ENCODE measurements at regions not wholly inside any gene's neighbourhood (a gene's known extent, or its start where the extent isn't known, plus 50 kb on each side); places are given as distances from the start of the nearest gene placed in this dataset.
"Not testable (repeated sequence)": the region's sequence is repeated elsewhere in the genome, so short reads cannot be mapped to it uniquely, and the experiment has no call there.

DNA sequence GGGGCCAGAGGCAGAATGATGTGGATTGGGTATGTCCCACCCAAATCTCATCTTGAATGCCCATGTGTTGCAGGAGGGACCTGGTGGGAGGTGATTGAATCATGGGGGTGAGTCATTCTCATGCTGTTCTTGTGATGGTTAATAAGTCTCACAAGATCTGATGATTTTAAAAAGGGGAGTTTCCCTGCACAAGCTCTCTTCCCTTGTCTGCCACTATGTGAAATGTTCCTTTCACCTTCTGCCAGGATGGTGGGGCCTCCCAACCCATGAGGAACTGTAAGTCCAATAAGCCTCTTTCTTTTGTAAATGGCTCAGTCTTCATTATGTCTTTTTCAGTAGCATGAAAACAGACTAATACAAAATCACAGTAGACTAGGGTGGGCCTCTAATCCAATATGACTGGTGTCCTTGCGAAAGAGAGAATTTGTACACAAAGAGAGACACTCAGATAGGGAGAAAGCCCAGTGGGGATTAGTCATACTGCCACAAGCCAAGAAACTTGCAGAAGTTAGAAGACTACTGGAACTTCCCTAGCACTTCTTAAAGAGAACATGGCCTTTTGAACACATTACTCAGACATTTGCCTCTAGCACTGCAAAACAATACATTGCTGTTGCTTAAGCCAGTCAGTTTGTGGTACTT lies 68.4 kb downstream of the ANXA1 start:
- no peak for DNase-seq

DNA sequence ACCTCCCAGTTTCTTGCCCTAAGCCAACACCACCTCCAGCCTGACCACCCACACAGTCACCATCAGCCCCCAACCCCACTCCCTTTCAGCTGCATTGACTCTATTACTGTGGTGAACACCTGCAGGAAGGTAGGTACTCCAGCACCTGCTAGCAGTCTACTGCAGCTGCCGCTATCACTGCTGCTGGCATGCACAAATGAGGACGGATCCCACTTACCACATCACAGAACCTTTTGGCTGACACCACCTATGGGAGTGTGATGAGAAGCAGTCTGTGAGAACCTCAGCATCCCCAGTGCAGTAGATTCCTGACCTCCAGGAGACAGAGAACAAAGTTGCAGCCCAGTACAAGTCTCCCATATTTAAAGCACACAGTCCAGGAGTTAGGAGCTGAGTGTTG lies 71.9 kb downstream of the ANXA1 start:
- no peak for DNase-seq

DNA sequence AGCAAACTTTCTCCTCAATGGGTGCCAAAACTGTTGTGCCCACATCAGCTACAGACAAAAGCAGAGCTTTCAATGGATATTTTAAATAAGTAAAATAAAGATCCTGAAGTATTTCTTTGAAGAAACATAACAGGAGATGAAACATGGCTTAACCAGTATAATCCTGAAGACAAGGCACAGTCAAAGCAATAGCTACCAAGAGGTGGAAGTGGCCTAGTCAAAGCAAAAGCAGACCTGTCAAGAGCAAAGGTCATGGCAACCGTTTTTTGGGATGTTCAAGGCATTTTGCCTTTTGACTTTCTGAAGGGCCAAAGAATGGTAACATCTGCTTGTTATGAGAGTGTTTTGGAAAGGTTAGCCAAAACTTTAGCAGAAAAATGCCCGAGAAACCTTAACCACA lies 77.9 kb downstream of the ANXA1 start:
- no peak for DNase-seq

DNA sequence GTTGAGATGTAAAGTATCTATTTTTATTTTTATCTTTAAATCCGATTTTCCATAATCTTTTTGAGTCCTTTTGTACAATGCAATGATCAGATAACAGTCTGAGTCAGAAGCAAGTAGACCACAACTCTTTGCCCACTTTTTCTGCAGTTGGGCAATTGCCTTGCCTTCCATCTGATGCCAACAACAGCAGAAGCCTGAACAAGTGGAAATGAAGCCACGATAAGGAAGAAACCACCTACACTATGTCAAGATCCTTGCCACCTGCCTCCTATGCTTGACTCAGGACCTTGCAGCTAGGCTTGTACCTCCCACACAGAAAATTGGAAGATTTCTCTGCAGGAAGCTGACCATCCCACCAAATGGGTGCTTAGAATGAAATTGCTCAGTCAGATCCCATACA lies 78.6 kb downstream of the ANXA1 start:
- no peak for DNase-seq

DNA sequence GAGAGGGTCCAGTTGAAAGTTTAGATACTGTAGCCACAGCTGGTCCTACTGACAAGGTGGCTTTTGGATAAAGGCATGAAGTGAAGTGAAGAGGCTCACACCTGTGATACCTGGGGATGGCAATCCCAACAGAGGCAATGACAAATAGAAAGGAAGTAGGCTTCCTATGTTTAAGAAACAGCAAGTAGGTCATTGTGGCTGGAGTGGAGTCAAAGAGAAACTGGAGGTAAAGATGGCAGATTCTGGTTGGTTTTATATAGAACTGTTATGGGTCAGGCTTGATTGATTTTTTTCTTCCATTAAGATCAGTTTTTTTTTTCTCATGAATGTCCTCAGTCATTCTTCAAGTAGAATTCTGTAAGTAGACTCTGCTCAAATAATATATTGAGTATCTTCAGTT lies 79.5 kb downstream of the ANXA1 start:
- no peak for DNase-seq

DNA sequence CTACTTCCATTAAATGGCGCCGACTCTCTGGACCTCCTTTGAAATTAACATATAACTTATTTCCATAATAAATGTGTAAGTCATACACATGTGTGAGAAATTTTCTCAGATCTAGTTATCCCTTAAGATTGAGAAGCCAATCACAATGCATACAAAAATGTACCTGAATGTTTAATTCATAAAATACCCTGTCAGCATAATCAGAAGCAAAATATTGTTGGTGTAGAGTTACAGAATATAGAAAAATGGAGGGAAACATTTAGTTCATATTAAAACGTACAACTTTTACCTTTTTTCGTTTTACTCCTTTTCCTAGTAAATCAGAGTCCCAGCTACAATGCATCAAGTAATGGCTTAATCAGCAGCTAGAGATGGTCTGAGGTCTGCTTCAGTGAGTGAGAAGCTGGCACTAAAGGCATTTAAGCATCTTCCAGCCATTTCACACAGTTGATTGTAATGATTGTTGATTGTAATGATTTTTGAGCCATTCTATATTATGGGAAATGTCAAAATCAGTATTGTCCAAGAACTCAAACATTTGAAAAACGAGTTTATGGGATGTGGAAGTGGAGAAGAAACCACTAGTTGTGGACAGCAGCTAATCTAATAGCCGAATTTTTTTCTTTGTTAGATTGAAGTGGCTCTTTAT lies 81.8 kb downstream of the ANXA1 start:
- DNase-seq: no peak

DNA sequence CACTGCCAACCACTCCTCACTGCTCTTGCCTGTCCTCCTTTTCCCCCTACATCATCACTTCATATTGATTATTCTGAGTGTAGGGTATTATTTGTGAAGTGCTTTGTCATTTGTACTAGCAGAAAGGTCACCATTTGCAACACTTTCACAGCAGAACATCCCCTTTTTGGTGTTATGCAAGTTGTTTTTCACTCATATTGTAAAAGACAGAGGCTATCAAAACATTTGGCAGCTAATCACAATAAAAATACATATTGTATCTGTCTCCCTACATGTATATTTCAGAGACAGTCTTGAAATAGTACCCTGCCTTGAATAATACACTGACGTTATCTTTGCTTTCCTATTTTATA lies 82.3 kb downstream of the ANXA1 start:
- no peak for DNase-seq

DNA sequence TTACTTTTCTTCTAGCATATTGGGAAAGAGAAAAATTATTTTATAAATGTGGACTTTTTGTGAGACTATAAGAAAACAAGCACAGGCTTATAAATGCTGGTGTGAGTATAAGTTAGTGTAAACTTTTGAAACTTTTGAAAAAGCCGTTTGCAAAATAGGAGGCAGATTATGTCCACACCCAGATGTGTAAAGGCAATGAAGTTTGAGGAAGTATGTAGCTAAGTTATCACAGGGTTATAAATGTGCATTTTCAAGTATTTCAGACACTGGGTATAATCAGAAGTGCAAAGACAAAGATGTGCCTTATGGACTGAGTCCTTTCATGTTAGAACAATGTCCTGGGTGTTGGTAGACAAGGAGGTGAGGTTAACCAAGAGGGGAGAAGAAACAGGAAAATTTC lies 85.5 kb downstream of the ANXA1 start:
- DNase-seq: no peak

DNA sequence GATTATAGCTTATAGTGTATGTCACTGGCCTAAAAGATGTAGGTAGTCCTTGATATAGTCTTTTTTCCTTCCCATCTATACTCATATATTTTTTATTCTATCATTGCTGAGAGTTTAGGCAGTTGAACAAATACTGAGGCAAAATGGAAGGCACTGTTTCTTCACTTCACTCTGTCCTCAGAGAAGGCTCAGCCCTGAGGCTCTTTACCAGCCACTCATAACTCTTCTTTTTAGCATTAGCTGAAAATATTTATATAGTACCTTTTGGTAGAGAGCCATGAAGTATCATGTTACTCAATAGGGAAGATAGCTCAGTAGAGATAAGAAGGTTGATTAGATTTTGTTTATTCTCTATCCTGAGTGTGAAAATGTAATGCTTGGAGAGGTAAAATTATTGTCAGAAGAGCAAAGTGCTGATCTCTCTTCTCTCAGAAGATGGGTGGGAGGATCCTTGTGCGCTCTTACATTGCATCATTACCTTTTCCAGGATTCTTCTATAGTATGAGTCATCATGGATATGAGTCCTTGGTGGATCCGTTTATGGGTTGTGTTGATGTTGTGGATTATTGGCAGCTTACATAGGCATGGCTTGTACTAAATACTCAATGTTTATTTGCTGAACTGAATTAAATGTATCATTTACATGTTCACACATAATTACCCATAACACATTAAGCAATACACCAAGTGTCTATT lies 88.1 kb downstream of the ANXA1 start:
- no peak for DNase-seq

DNA sequence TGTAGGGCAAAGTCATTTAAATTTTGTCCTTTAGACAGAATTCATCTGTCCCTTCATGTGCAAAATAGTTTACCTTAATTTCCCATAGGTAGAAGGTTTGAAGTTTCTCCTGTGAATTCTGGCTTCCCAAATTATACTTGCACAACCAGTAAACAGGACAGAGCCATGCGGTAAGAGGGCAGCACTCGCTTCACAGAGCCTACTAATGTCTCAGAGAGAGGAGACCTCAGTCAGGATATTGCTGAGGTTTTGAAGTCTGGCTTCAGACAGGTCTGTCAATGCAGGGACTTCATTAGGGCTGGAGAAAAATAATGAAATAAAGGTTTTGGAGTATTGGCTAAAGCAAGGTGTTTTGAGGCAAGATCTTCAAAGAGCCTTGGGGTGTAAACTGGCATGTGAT lies 91.4 kb downstream of the ANXA1 start:
- DNase-seq: no peak

DNA sequence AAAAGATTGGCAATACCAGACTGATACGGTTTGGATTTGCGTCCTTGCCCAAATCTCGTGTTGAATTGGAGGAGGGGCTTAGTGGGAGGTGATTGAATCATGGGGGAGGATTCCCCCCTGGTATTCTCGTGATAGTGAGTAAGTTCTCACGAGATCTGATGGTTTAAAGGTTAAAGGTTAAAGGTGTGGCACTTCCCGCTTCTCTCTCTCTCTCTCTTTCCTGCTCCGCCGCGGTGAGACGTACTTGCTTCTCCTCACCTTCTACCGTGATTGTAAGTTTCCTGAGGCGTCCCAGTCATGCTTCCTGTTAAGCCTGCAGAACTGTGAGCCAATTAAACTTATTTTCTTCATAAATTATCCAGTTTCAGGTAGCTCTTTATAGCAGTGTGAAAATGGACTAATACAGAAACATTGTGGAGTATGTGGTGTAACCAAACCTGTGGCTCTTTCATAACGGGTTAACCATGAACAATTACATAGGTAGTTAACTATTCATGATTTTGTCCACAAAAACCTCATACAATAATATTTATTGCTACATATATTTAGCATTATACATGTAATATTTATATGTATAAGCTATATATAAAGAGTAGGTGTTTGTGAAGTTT lies 107.5 kb downstream of the ANXA1 start:
- no peak for DNase-seq

DNA sequence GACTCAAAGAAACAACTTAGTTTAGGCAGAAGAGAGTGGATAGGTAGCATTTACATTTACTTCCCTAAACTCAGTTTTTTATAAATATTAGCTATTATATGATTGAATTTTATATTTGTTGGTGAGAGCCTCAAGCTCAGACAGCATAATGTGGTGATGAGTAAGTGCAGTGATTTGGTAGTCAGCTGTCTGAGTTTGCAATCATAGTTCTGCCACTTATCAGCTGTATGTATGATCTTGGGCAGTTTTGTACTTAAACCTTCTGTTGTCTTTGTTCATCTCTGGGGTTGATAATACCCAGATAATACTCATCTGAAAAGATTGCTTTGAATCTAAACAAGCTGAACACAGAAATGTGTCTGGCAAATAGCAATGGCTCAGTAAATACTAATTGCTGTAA lies 108.8 kb downstream of the ANXA1 start:
- DNase-seq: no peak

DNA sequence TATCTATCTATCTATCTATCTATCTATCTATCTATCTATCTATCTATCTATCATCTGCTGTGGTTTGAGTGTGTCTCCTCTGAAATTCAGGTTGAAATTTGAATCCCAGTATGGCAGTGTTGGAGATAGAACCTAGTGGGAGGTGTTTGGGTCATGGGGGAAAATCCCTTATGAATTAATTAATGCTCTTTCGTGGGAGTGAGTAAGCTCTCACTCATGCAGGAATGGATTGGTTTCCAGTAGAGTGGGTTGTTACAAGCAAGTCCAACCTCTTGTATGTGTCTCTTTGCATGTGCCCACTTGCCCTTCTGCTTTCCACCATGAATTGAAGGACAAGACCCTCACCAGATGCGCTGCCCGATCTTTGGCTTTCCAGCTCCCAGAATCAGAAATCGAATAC lies 113.0 kb downstream of the ANXA1 start:
- no peak for DNase-seq

DNA sequence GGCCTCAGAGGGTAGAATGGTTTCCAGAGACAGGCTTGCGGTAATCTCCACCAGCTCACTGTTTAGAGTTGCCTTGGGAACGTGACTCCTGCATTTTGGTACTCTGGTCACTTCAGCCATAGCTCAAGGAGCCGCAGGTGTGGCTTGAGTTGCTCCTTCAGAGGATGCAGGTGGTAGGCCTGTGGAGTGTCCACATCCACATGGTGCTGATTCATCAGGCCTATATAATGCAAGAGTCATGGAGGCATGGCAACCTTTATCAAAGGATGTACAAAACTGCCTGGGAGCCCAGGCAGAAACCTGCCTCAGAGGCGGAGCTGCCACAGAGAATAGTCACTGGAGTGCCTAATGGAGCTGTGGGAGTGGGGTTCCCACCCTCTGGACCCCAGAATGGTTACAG lies 114.2 kb downstream of the ANXA1 start:
- no peak for DNase-seq

DNA sequence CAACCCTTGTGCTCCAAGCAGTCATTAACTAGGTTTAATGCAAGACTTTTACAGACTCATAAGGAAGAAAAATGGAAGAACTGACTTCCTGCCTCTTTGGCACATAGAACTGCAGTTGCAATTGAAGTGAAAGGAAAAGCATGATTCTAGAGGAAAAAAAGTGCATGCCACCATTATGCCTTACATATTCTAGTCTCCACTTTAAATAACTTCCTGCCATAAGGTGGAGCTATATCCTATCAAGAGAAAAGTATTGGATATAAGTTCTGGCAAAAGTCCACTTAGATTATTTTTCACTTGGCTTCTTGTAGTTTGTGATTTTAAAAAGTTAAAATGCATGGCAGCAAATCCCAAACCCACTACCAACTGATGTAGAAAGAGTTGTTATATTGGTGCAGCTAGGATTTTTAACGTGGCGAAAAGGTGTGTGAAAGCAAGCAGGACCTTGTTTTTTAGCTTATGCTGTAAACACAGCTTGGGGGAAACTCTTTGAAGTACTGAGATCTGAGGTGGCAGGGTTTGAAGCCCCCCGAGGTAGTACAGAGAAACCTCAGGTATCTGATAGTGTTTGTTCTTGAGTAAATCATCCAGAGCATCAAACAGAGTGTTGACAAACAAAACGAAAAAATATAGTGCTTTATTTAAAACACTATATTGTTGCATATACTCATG lies 117.9 kb downstream of the ANXA1 start:
- no peak for DNase-seq

DNA sequence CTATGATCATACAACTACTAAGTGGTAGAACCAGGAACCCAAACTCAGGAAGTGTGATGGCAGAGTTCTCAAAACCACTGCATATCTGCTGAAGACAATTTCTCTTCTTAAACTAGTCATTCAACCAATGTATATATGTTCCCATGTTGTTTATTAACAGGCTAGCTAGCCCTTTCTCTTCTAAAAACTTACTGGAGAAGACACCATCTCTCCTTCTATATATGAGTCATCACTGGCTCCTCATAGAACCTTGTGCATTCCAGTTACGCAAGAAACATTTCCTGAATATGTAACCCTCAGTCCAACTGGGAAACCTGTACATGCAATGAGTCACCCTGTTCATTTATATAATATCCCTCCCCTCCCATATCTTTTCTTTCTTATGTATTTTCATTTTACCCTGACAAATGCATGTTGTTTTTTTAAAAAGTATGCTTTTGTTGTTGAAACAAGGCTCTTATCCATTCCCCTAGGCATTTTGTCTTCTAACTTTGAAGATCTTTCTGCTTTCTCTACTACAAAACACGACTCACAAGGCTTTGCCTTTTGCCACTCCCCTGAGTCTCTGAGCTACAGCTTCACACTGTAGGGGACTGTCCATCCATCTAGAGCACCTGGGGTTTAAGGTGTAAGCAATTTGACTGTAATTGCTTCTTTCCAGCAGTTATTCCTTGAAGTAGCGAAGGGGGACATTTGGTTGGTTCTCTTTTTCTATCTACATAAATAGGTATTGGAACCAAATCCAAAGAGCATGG lies 119.5 kb downstream of the ANXA1 start:
- peak; percentile 8 for DNase-seq

DNA sequence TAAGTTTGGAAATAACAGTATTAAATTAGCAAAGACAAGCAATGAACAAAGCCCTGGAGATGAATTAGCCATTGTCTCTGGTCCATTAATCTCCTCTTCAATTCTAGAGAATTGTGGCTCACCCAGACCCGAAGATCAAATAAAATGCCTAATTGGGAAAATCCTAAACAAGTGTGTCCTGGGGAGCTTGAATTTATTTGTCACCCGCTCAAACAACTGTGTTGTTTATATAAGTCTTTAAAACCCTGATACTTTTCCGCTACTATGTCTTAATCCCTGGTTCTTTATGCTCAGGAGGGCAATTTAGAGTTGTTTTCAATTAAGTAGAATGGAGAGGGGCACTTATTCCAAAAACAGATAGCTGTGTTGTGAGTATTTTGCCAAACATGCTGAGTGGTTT lies 128.4 kb downstream of the ANXA1 start:
- DNase-seq: no peak

DNA sequence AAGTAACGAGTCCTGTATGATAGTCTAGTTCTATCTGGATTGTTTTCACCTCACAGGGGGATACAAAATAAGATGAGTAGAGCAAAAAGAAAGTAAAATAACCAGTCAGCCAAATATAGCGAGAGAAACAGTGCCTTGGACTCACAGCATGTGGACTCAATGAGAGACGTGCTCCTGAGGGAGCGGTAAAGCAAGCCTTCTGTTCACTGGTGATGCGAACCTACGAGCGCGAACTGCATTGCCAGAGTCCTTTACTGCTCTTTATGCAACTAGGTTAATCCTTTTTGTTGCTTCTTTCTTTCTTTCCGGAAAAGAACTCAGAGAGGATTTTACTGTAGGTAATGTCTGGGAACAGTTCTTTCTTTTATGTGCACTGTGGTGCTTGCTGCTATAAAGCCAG lies 132.7 kb downstream of the ANXA1 start:
- DNase-seq: no peak

DNA sequence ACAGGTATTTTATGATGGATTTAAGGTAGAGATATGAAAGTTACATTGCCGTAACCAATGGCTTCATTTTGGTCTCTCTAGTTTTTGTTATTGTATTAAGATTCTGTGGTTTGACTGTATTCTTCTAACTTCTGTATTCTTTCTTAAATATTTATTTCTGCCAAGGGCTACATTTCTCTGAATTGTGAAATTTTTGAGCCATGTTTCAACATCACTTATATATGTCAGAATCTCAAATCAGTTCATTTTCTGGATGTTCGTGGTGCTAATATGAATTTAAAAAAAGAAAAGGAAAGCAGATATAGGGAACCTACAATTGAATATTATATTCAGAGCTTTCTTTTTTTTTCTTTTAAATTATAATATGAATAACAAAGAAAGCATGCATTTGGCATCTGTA lies 142.7 kb downstream of the ANXA1 start:
- DNase-seq: no peak

DNA sequence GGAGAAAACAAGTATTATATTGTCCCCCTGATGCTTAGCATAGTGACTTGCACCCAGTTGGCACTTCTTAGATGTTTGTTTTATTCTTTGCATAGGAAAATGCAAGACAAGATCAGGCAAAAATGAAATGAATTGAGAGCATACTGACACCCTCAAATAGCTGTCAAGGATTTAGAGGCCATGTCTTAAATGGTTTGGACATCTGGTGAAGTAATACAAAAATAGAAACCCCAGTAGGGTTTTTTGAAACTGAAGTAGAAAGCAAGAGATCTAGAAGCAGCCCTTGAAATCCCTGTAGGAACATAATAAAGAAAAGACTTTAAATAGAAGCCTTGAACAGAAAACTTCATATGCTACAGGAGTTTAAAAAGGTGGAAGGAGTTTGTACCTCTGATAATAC lies 174.3 kb downstream of the ANXA1 start:
- no peak for DNase-seq

DNA sequence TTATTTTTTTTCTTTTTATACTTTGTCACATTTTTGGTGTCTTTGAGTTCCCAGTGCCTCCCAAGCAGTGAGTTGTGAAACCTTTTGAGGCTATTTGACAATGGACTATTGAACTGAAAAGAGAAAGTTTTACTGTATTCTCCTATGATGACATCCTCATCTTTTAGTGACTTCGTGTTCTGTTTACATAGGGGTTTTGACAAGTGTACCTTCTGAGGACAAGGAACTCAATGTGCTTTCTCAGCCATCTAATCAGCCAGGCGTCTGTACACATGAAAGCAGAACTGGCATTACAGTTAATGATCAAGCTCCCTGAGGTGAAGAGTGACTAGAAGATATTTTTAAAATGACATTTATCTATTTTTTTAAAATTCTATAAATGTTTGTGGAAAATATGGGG lies 175.5 kb downstream of the ANXA1 start:
- DNase-seq: no peak

DNA sequence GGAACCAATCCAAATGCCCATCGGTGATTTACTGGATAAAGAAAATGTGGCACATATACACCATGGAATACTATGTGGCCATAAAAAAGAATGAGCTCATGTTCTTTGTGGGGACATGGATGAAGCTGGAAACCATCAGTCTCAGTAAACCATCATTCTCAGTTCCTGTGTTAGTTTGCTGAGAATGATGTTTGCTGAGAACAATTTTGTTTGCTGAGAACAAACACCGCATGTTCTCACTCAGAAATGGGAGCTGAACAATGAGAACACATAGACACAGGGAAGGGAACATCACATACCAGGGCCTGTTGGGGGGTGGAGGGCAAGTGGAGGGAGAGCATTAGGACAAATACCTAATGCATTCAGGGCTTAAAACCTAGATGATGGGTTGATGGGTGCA lies 185.5 kb downstream of the ANXA1 start:
- not testable (repeated sequence) for DNase-seq

DNA sequence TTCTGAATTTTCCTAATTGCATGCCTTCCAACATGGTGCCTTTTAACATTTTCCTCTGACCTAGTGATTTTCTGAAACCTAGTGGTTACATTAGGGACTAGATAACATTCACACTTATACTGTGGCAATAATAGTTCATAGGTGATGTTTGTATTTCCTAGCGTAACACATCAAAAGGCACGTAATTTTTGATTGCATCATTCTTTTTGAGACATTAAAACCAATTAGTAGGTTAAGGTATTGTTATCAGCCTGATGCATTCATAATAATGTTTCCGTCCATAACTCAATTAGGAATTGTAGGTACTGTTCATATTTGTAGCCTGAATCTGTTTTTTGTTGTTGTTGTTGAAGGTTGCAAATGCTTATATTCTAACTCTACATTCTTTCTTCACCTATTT lies 192.4 kb downstream of the ANXA1 start:
- no peak for DNase-seq

Data from GF-D8 (cell line).